IPS DF 4.7 (cell line): ENCODE measurements at regions not wholly inside any gene's neighbourhood (a gene's known extent, or its start where the extent isn't known, plus 50 kb on each side); places are given as distances from the start of the nearest gene placed in this dataset.
"Not testable (repeated sequence)": the region's sequence is repeated elsewhere in the genome, so short reads cannot be mapped to it uniquely, and the experiment has no call there.

Source experiments
- DNase-seq: peaks from one replicate; pipeline ENCODE4 v3.0.0-alpha.2; 2013; ENCODE audit warnings: low spot score; ENCODE audit errors: extremely low read depth

- no peak for DNase-seq
These were observed 173.1 kb downstream of the KLHL28 start for GRCh38 chr14:44788612-44789011.

GRCh38 chr14:44785096-44785495 lies 176.7 kb downstream of the KLHL28 start:
- no peak for DNase-seq

GRCh38 chr14:44783901-44784300 lies 177.8 kb downstream of the KLHL28 start:
- no peak for DNase-seq

- DNase-seq, result no peak
These were observed 178.9 kb downstream of the KLHL28 start for GRCh38 chr14:44782775-44783238.

- no peak for DNase-seq
These were observed 180.8 kb downstream of the KLHL28 start for GRCh38 chr14:44780989-44781388.

GRCh38 chr14:44778604-44779003 lies 183.1 kb downstream of the KLHL28 start:
- no peak for DNase-seq

GRCh38 chr14:44777584-44777983 lies 184.2 kb downstream of the KLHL28 start:
- DNase-seq, result no peak

GRCh38 chr14:44775248-44775647 lies 186.5 kb downstream of the KLHL28 start:
- DNase-seq, result no peak

- no peak for DNase-seq
These were observed 187.4 kb downstream of the KLHL28 start for GRCh38 chr14:44774396-44774795.

- DNase-seq, result no peak
These were observed 190.3 kb downstream of the KLHL28 start for GRCh38 chr14:44771496-44771895.

GRCh38 chr14:44770201-44770600 lies 191.5 kb downstream of the KLHL28 start:
- DNase-seq, result no peak

GRCh38 chr14:44768935-44769334 lies 192.8 kb downstream of the KLHL28 start:
- no peak for DNase-seq

- DNase-seq, result no peak
These were observed 194.0 kb downstream of the KLHL28 start for GRCh38 chr14:44767646-44768173.

GRCh38 chr14:44766285-44766684 lies 195.5 kb downstream of the KLHL28 start:
- no peak for DNase-seq

- DNase-seq, result no peak
These were observed 198.4 kb downstream of the KLHL28 start for GRCh38 chr14:44763356-44763755.

- DNase-seq, result no peak
These were observed 202.5 kb downstream of the KLHL28 start for GRCh38 chr14:44759277-44759676.

- DNase-seq, result no peak
These were observed 205.2 kb downstream of the KLHL28 start for GRCh38 chr14:44756554-44756953.

GRCh38 chr14:44745371-44745770 lies 216.4 kb downstream of the KLHL28 start:
- DNase-seq, result no peak

- DNase-seq, result no peak
These were observed 219.5 kb downstream of the KLHL28 start for GRCh38 chr14:44742202-44742601.

GRCh38 chr14:44741431-44741830 lies 220.3 kb downstream of the KLHL28 start:
- no peak for DNase-seq

GRCh38 chr14:44736326-44736725 lies 225.4 kb downstream of the KLHL28 start:
- no peak for DNase-seq

- no peak for DNase-seq
These were observed 225.1 kb upstream of the FSCB start for GRCh38 chr14:44732144-44732543.

- DNase-seq, result no peak
These were observed 223.8 kb upstream of the FSCB start for GRCh38 chr14:44730860-44731259.

GRCh38 chr14:44721395-44721794 lies 214.3 kb upstream of the FSCB start:
- not testable (repeated sequence) for DNase-seq
